Suppressor macrophage (primary cell): ENCODE measurements at regions not wholly inside any gene's neighbourhood (a gene's known extent, or its start where the extent isn't known, plus 50 kb on each side); places are given as distances from the start of the nearest gene placed in this dataset.

ENCODE experiments used
- DNase-seq, 4 experiments: peaks; one replicate each; pipeline ENCODE4 v3.0.0-alpha.2; 2020 to 2022

DNA sequence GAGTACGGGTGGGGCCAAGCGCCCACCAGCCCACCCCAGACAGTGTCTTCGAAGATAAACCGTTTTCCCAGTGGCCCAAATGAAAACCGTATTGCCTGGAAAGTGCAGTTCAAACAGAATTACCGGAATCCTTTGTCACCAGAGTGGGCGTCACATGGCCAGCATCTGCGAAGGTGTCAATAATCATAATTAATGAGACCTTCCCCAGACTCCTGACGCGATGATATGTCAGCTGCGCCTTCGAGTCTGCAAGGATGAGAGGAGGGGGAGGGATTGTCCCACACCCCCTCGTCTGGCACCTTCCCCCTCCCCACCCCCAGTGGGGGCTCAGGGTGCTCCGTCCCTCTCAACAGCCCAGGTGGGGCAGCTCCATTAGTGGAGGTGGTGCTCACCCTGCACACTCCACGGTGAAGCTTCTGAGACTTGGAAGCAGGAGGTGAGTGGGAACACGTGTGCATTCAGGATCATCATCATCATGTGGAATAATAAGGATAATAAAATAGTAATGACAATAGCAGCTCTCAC lies 215.1 kb downstream of the PTPRU start:
- no peak for DNase-seq

DNA sequence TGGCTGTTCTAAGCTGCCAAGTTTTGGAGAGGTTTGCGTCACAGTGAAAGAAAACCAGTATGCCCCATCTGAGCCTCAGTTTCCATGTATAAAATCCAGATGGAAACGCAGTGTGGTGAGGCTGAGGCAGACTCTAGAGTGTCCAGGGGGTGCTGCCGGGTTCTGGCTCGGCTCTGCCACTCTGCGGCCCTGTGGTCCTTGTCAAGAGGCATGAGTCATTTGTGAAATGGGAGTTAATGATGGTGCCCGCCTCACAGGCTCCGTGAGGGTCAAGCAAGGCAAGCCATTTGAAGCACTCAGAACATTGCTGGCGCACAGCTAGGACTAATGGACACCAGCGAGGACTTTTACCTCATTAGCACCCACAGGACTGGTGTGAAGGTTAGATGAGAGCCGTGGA lies 214.3 kb downstream of the PTPRU start:
- DNase-seq = no peak

DNA sequence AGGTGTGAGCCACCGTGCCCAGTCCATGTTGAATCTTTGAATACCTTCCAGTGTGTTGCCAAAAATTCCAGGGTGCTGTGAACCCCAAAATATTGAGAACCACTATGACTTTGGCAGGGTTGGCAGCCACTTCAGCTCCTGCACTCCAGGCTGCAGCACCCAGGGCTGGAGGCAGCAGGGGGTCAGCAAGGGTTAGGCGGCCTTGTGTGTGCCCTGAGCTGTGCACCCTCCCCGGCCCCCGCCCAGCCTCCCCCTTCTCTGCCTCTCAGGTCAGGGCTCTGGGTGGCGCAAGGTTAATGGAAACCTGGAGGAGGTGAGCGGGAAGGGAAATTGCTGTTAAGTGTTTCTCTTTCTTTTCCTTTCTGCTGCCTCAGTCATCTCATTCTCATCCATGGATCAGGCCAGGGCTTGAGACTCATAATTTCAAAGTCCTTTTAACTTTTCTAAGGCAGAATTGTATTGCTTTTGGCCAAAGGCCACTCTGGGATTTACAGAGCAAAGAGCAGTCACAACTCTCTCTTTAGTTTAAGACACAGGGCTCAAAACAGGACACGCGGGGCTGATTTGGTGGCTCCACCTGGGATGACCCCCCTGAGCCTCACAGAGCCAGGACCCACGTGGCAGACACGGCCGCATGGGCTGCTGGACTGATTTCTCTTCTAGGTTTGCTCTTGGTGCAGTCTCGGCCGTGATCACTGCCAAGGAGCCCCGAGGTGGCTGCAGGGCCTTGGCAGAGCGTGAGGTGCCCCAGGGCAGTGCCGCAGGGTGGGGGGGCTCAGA lies 212.3 kb downstream of the PTPRU start:
- no peak for DNase-seq

- DNase-seq = no peak
These were observed 211.0 kb downstream of the PTPRU start for GRCh38 chr1:29447368-29447767.

DNA sequence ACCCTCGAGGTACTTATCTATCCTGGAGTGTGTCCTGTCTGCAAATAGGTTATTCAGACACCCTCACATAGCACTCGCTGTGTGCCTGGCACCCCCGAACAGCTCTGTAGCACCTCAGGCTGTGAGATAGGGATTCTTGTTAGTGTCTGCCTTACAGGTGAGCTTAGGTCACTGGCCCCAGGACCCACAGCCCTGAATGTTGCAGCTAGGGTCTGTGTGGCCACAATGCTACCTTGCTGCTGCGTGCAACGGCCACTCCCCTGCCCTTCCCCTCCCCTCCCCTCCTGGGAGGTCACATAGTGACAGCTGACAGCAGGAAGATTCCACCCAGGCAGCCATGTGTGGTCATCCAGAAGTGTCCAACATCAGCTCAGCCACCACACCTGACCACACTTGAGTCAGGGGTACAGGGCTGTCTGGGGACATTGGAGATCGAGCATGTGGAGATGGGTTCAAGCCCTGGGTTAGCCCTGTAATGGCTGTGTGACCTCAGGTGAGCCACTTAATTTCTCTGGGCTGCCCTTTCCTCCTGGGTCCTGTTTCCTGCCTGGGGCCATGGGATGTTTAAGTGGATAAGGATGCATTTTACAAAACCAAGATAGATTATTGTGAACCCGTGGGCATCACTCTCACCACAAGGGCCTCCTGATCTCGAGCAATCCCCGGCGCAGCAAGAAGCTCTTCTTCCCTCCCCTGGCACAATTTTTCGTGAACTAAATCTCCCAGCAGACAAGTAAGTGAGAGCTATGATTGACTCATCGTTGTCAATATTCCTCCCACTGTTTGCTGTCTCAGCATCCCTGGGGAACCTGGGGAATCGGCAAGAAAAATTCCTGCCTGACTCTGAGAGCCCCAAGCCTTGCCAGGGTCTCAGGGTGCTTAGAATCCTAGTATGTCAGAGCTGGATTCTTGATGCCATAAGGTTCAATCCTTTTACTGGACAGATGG lies 208.7 kb downstream of the PTPRU start:
- DNase-seq = no peak

- no peak for DNase-seq
These were observed 207.9 kb downstream of the PTPRU start for GRCh38 chr1:29444081-29444715.

- no peak for DNase-seq
These were observed 205.8 kb downstream of the PTPRU start for GRCh38 chr1:29441916-29442668.

DNA sequence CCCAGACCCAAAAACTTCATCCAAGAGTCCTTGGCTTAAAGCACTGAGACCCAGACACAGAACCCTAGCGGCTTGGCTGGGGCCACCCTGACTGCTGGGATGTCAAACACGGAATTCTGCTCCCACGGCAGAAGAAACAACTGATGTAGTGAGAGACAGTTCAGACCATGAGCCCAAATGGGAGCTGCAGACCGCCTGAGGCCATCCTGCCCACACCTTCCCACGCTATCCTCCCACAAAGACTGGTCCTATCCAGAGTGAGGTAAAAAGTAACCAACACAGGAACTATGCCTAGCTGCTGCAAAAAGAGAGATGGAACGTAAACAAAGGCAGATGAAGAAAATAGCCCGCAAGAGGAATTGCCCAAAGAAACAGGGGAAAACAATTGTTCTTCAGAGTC lies 203.3 kb downstream of the PTPRU start:
- no peak for DNase-seq

GRCh38 chr1:29438991-29439390 lies 202.7 kb downstream of the PTPRU start:
- no peak for DNase-seq

- DNase-seq = no peak
These were observed 201.6 kb downstream of the PTPRU start for GRCh38 chr1:29437946-29438345.

DNA sequence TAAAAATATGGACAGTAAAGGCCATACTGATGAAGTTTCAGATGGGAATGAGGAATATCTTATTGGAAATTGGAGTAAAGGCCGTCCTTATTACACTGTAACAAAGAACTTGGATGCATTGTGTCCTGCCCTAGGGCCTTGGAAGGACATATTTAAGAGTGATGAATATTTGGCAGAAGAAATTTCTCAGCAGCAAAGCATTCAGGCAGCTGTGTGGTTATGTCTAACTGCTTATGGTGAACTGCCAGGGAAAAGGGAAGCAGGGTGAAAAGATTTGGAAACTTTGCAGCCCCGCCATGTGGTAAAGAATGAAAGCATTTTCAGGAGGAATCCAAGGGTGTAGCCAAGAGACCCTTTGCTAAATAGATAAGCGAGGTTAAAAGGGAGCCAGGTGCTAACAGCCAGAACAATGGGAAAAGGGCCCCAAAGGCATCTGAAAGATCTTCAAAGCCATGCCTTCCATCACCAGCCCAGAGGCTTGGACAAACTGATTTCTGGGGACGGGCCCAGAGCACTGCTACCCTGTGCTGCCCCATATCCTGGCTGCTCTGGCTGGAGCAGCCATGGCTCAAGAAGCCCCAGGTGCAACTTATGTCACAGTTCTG lies 200.0 kb downstream of the PTPRU start:
- no peak for DNase-seq

- DNase-seq = no peak
These were observed 197.5 kb downstream of the PTPRU start for GRCh38 chr1:29433830-29434229.

GRCh38 chr1:29431138-29431537 lies 194.8 kb downstream of the PTPRU start:
- no peak for DNase-seq

GRCh38 chr1:29429656-29430055 lies 193.3 kb downstream of the PTPRU start:
- no peak for DNase-seq

- DNase-seq = no peak
These were observed 192.7 kb downstream of the PTPRU start for GRCh38 chr1:29428997-29429396.

DNA sequence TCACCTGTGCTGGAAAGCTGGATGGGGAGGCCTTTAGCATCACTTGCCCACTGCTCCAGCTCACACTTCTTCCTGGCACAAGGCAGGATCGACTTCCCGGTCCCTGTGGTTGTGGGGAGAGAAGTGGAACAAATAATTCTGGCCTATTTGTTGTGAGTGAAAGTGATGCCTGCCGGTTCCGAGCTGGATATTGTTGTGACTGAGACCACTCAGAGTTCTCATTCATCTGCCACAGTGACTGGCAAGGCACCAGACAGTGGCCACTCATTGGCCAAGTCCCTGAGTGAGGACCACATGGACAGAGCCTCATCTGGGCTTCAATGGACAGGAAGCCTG lies 191.9 kb downstream of the PTPRU start:
- no peak for DNase-seq

GRCh38 chr1:29427614-29428279 lies 191.4 kb downstream of the PTPRU start:
- no peak for DNase-seq

DNA sequence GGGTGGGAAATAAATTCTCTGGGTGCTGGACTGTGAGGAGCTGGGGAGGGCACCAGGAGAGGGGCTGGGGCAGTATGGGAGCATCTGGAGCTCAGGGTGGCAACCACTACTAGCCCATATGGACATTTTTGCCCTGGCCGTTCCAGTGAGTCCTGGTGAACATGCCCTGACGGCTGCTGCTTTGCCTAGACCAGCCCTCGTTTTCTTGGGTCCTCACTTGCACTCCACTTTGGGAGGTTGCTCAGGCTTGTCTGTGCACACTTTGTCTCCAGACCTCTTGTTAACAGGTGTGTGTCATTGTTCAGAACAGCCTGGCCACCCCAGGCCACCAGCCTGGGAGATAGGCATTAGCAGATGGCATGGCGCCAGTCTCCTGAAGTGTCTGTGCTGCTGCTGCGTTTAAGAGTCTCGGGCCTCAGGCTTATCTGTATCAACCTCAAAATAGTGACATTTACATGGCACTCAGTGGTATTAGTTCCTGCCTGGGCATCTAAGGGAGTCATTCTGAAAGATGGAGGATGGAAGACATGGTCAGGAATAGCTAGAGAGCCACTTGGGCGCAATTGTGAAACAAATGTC lies 190.5 kb downstream of the PTPRU start:
- no peak for DNase-seq

DNA sequence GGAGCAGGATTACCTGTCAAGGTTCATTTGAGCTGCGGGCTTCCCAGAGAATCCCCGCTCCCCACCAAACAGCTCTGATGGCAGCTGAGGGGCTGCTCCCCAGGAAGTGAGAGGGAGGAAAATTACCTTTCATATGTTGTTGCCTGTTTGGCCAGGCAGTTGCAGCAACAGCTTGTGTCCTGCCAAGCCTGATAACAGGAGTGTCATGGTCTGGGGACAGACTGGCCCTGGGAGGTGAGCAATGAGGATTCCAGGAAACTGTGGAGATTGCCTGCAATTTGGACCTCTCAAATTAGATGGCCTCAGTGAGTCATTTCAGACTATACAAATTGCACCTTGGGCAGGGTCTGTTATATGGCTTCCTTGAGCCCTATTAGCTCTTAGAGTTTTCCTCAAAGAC lies 189.3 kb downstream of the PTPRU start:
- DNase-seq = no peak

GRCh38 chr1:29424266-29424665 lies 187.9 kb downstream of the PTPRU start:
- no peak for DNase-seq

GRCh38 chr1:29420202-29420601 lies 183.9 kb downstream of the PTPRU start:
- DNase-seq = no peak
